ENCODE measurements at regions not wholly inside any gene's neighbourhood (a gene's known extent, or its start where the extent isn't known, plus 50 kb on each side); places are given as distances from the start of the nearest gene placed in this dataset.

DNA sequence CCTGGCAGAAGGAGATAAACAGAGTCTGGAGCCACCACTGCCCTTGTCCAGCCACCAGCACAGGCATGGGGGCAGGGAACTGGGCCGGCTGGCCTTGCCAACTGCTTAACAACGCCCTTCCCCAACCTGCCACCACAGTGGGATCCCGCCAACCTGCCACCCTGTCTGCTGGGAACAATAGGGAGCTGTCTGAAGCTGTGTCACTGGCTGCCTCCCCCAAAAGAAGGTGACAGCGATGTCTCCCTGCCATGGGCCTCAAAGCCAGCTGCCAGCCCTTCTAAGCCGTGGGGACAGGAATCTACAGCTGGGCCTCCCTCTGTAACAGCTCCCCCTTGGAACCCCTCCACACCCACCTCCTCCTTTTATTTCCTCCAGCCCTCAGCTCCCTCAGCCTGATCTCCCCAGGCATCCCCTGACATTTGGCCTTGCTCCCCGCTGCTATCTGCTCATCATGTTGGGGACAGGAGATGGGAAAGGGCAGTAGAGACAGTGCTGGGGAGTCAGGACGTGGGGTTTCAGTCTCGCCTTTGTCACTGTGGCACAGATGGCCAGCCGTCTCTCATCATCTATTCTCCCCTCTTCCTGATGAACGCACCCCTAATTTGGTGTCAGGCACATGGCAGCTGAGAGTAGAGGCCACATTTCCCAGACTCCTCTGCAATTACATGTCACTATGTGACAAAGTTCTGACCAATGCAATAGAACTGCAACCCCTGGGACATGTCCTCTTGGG, 51.3 kb upstream of the PRDM11 start:
- CTCF ChIA-PET: interaction anchor here (1.6 to 18.6 kb wide), 2 partner anchors 157 to 560 kb away, joined by 4 to 713 read pairs; no protein-coding TSS in a partner anchor
- TF ChIP-seq, protein P1, sequence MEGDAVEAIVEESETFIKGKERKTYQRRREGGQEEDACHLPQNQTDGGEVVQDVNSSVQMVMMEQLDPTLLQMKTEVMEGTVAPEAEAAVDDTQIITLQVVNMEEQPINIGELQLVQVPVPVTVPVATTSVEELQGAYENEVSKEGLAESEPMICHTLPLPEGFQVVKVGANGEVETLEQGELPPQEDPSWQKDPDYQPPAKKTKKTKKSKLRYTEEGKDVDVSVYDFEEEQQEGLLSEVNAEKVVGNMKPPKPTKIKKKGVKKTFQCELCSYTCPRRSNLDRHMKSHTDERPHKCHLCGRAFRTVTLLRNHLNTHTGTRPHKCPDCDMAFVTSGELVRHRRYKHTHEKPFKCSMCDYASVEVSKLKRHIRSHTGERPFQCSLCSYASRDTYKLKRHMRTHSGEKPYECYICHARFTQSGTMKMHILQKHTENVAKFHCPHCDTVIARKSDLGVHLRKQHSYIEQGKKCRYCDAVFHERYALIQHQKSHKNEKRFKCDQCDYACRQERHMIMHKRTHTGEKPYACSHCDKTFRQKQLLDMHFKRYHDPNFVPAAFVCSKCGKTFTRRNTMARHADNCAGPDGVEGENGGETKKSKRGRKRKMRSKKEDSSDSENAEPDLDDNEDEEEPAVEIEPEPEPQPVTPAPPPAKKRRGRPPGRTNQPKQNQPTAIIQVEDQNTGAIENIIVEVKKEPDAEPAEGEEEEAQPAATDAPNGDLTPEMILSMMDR (IDR thresholded peaks at IDR 0.05; ENCODE audit: low read depth, low read length): no peak
- POLR2A ChIA-PET: no interaction called here
- no peaks in the 10 kb centered on the region for H3K9me3 ChIP-seq (ENCODE audit: control insufficient read depth, insufficient read depth, low read length)
- no peak overlapping the region for H3K4me3 ChIP-seq (ENCODE audit: low read depth, low read length)
- DNase-seq (ENCODE audit: low read depth, low spot score): no peak
- H3K27ac ChIP-seq (ENCODE audit: low read depth, low read length): no peak overlapping the region
- peaks cover 47% of the 10 kb centered on the region for H3K27me3 ChIP-seq (ENCODE audit: control insufficient read depth, insufficient read depth, low read length)

DNA sequence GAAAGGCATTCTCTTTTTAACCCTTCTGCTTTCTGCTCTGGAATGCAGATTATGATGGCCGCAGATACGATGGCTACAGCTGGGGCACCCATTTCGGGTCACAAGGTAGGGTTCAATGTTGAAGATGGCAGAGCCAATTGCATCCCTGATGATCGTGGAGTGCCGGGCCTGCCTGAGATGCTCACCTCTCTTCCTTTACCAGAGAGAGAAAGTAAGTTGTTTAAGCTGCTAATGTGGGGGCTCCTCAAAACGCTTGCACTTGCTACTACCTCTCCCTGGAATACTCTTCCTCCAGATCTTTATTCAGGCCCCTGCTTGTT, 50.8 kb upstream of the PRDM11 start:
- DNase-seq (ENCODE audit: low read depth, low spot score): no peak
- ChIA-PET POLR2A (no interaction called here), CTCF (interaction anchor here (1.6 to 18.6 kb wide), 2 partner anchors 158 to 559 kb away, joined by 4 to 713 read pairs; no protein-coding TSS in a partner anchor)
- Histone ChIP-seq H3K9me3 (ENCODE audit: control insufficient read depth, insufficient read depth, low read length) (no peaks in the 10 kb centered on the region), H3K27me3 (ENCODE audit: control insufficient read depth, insufficient read depth, low read length) (peaks cover 50% of the 10 kb centered on the region), H3K4me3 (ENCODE audit: low read depth, low read length) (no peak overlapping the region), H3K27ac (ENCODE audit: low read depth, low read length) (no peak overlapping the region)
- TF ChIP-seq, protein P1 (IDR thresholded peaks at IDR 0.05; ENCODE audit: low read depth, low read length): no peak

GRCh38 chr11:45096636-45097035, 49.8 kb upstream of the PRDM11 start:
- no peaks in the 10 kb centered on the region for H3K9me3 ChIP-seq (ENCODE audit: control insufficient read depth, insufficient read depth, low read length)
- POLR2A ChIA-PET: no interaction called here
- H3K27ac ChIP-seq (ENCODE audit: low read depth, low read length): no peak overlapping the region
- CTCF ChIA-PET: interaction anchor here (0.8 to 18.6 kb wide), 4 partner anchors 14 to 558 kb away, joined by 3 to 713 read pairs (median 8); no protein-coding TSS in a partner anchor
- H3K4me3 ChIP-seq (ENCODE audit: low read depth, low read length): no peak overlapping the region
- peaks cover 47% of the 10 kb centered on the region for H3K27me3 ChIP-seq (ENCODE audit: control insufficient read depth, insufficient read depth, low read length)
- TF ChIP-seq, protein P1 (IDR thresholded peaks at IDR 0.05; ENCODE audit: low read depth, low read length): no peak
- no peak for DNase-seq (ENCODE audit: low read depth, low spot score)

Data from AG04450 (cell line).